ENCODE measurements at regions not wholly inside any gene's neighbourhood (a gene's known extent, or its start where the extent isn't known, plus 50 kb on each side); places are given as distances from the start of the nearest gene placed in this dataset.
"Not testable (repeated sequence)": the region's sequence is repeated elsewhere in the genome, so short reads cannot be mapped to it uniquely, and the experiment has no call there.

- no peak overlapping the region for H3K4me3 ChIP-seq (ENCODE audit: low read depth, poor library complexity, severe bottlenecking)
- 35 to 41% methylated on average over 3 of the region's 3 CpGs for WGBS, 2 donors
- DNase-seq (ENCODE audit: low spot score in 2 of 2) = no peak
- no peak for TF ChIP-seq POLR2A (IDR thresholded peaks at IDR 0.05)
- TF ChIP-seq CTCF (IDR thresholded peaks at IDR 0.05) = no peak
- intact Hi-C loops (cut with DNase I; ENCODE audit: low total_unique reads) = no loop called here
Observed at GRCh38 chr1:189628857-189629256, 848.8 kb downstream of the BRINP3 start.

GRCh38 chr1:189633658-189634057 is 844.0 kb downstream of the BRINP3 start:
- no peak overlapping the region for H3K4me3 ChIP-seq (ENCODE audit: low read depth, poor library complexity, severe bottlenecking)
- WGBS, 2 donors = 86% methylated on average over 2 of the region's 2 CpGs
- DNase-seq (ENCODE audit: low spot score in 2 of 2) = no peak
- intact Hi-C loops (cut with DNase I; ENCODE audit: low total_unique reads) = no loop called here
- no peak for TF ChIP-seq CTCF (IDR thresholded peaks at IDR 0.05)
- TF ChIP-seq POLR2A (IDR thresholded peaks at IDR 0.05) = no peak

GRCh38 chr1:189637041-189637440 is 840.6 kb downstream of the BRINP3 start:
- no peak for TF ChIP-seq CTCF (IDR thresholded peaks at IDR 0.05)
- no peak for TF ChIP-seq POLR2A (IDR thresholded peaks at IDR 0.05)
- H3K4me3 ChIP-seq (ENCODE audit: low read depth, poor library complexity, severe bottlenecking) = no peak overlapping the region
- DNase-seq (ENCODE audit: low spot score in 2 of 2) = no peak
- intact Hi-C loops (cut with DNase I; ENCODE audit: low total_unique reads) = no loop called here
- 79 to 87% methylated on average over 2 of the region's 2 CpGs for WGBS, 2 donors

- WGBS, 2 donors = 66 to 78% methylated on average over 5 of the region's 5 CpGs
Observed at GRCh38 chr1:189644156-189644555, 833.5 kb downstream of the BRINP3 start.

GRCh38 chr1:189644970-189645369 is 832.7 kb downstream of the BRINP3 start:
- no peak overlapping the region for H3K4me3 ChIP-seq (ENCODE audit: low read depth, poor library complexity, severe bottlenecking)
- 90 to 95% methylated on average over 4 of the region's 4 CpGs for WGBS, 2 donors
- intact Hi-C loops (cut with DNase I; ENCODE audit: low total_unique reads) = no loop called here
- no peak for TF ChIP-seq POLR2A (IDR thresholded peaks at IDR 0.05)
- TF ChIP-seq CTCF (IDR thresholded peaks at IDR 0.05) = no peak
- no peak for DNase-seq (ENCODE audit: low spot score in 2 of 2)

More at GRCh38 chr1:189644156-189644555, 833.5 kb downstream of the BRINP3 start:
- intact Hi-C loops (cut with DNase I; ENCODE audit: low total_unique reads); DNase-seq (ENCODE audit: low spot score in 2 of 2); H3K4me3 ChIP-seq (ENCODE audit: low read depth, poor library complexity, severe bottlenecking): not testable (repeated sequence)

GRCh38 chr1:189646066-189646465 is 831.6 kb downstream of the BRINP3 start:
- WGBS, 2 donors = 69 to 71% methylated on average over 1 of the region's 1 CpG
- no peak for TF ChIP-seq CTCF (IDR thresholded peaks at IDR 0.05)
- no peak for TF ChIP-seq POLR2A (IDR thresholded peaks at IDR 0.05)

More at GRCh38 chr1:189646066-189646465, 831.6 kb downstream of the BRINP3 start:
- intact Hi-C loops (cut with DNase I; ENCODE audit: low total_unique reads) = no loop called here
- no peak overlapping the region for H3K4me3 ChIP-seq (ENCODE audit: low read depth, poor library complexity, severe bottlenecking)
- DNase-seq (ENCODE audit: low spot score in 2 of 2) = no peak
